Activated CD8-positive, alpha-beta T cell treated with anti-CD3 and anti-CD28 coated beads for 36 hours (primary cell): ENCODE measurements at regions not wholly inside any gene's neighbourhood (a gene's known extent, or its start where the extent isn't known, plus 50 kb on each side); places are given as distances from the start of the nearest gene placed in this dataset.

ENCODE experiments used
- ATAC-seq: fragments of 200-7000 bp; cut with Tn5 transposase; one replicate; pipeline ENCODE4 v1.10.0; 2021; ENCODE audit warnings: mild to moderate bottlenecking, moderate library complexity
- CTCF ChIA-PET: fragments of 350-600 bp; sonication (Branson Sonifier 250); formaldehyde crosslinking; loops from one replicate; lab custom pipeline; 2021; ENCODE audit warnings: antibody characterized with exemption; lab: Charles Lee
- POLR2A ChIA-PET: fragments of 350-600 bp; sonication (Branson Sonifier 250); formaldehyde crosslinking; loops from one replicate; lab custom pipeline; 2021; ENCODE audit warnings: antibody characterized with exemption; lab: Charles Lee
- DNase-seq: peaks from one replicate; pipeline ENCODE4 v3.0.0-alpha.2; 2020
- H3K27ac Mint-ChIP-seq: one replicate; pipeline ENCODE4 v1.8.0; 2021; ENCODE audit warnings: mild to moderate bottlenecking, mixed read lengths
- H3K27me3 Mint-ChIP-seq: one replicate; pipeline ENCODE4 v1.8.0; 2021; ENCODE audit warnings: mixed read lengths
- H3K36me3 Mint-ChIP-seq: one replicate; pipeline ENCODE4 v1.8.0; 2021; ENCODE audit warnings: low read depth, mixed read lengths
- H3K4me1 Mint-ChIP-seq: one replicate; pipeline ENCODE4 v1.8.0; 2021; ENCODE audit warnings: low read depth, mixed read lengths
- H3K4me3 Mint-ChIP-seq: one replicate; pipeline ENCODE4 v1.8.0; 2021; ENCODE audit warnings: mild to moderate bottlenecking, moderate library complexity, mixed read lengths
- H3K9me3 Mint-ChIP-seq: one replicate; pipeline ENCODE4 v1.8.0; 2021; ENCODE audit warnings: mixed read lengths
- intact Hi-C: fragments of 100-400 bp; cut with micrococcal nuclease; formaldehyde crosslinking; loops from one replicate; pipeline ENCODE4 v1.10.0; 2022
- TF ChIP-seq, protein P1 (sequence below): fragments of 200-600 bp; IDR thresholded peaks from one replicate; pipeline ENCODE4 v1.8.0; 2022; ENCODE audit warnings: antibody characterized with exemption, mild to moderate bottlenecking

DNA sequence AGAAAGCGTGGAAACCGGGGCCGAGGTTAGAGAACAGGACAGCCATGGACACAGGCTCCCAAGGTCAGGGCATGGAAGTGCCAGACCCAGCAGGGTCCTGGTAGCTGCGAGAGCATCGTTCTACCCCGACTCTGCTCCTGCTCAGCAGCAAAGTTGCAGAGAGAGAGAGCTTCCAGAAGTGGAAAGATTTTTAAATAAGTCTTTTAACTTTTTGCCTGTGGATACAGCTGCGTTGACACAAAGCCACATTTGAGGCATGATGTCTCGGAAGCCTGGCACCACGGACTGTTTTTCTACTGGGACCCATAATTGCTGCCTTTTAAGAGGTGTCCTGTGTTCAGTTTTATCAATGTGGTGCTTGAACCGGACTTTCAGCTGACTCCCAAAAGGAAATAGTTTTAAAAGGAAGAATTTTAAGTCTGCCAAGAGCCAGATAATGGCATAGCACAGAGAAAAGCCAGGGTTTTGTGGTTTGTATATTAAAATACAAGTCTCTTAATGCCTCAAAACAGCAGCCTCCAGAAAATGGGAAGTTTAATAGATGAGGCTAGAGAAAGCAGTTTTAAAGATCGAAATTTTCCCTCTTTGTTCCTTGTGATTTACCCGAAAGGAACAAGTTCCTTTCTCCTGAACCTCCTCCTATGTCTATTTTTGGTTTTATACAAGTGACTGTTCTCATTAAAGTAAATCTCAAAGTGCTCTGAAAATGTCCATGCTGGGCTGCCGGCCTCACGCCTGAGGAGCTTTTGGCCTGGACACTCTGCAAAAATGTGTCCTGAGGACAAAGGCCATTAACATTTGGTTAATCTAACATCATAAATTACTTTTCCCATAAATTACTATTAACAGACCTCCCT lies 91.5 kb downstream of the RIN2 start:
- no peak overlapping the region for H3K27ac Mint-ChIP-seq
- no peak overlapping the region for H3K4me3 Mint-ChIP-seq
- ChIA-PET CTCF (no interaction called here), POLR2A (no interaction called here)
- ATAC-seq (no peak), DNase-seq (no peak)
- H3K4me1 Mint-ChIP-seq: no peaks in the 10 kb centered on the region
- H3K9me3 Mint-ChIP-seq: no peaks in the 10 kb centered on the region
- H3K27me3 Mint-ChIP-seq: peaks cover 11% of the 10 kb centered on the region
- TF ChIP-seq, protein P1, sequence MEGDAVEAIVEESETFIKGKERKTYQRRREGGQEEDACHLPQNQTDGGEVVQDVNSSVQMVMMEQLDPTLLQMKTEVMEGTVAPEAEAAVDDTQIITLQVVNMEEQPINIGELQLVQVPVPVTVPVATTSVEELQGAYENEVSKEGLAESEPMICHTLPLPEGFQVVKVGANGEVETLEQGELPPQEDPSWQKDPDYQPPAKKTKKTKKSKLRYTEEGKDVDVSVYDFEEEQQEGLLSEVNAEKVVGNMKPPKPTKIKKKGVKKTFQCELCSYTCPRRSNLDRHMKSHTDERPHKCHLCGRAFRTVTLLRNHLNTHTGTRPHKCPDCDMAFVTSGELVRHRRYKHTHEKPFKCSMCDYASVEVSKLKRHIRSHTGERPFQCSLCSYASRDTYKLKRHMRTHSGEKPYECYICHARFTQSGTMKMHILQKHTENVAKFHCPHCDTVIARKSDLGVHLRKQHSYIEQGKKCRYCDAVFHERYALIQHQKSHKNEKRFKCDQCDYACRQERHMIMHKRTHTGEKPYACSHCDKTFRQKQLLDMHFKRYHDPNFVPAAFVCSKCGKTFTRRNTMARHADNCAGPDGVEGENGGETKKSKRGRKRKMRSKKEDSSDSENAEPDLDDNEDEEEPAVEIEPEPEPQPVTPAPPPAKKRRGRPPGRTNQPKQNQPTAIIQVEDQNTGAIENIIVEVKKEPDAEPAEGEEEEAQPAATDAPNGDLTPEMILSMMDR: no peak
- no peaks in the 10 kb centered on the region for H3K36me3 Mint-ChIP-seq
- intact Hi-C loops: no loop called here

DNA sequence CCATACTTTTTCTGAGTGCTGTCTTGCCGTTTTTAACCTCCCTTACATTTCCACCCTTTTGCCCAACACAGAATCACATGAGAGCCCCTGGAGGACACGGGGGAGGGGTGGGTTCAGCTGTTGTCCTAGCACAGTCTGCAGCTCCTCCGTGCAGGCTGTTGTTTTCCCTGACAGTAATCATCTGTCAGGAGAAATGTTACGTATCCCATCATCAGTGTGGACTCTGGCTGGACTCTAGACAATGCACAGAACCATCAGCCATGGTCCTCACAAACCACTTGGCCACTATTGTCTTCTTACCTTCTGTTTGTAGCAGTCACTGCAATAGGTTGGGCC lies 92.1 kb downstream of the RIN2 start:
- Mint-ChIP-seq H3K36me3 (no peaks in the 10 kb centered on the region), H3K4me3 (no peak overlapping the region), H3K27ac (no peak overlapping the region), H3K27me3 (peaks cover 11% of the 10 kb centered on the region), H3K9me3 (no peaks in the 10 kb centered on the region), H3K4me1 (no peaks in the 10 kb centered on the region)
- TF ChIP-seq, protein P1: no peak
- no peak for ATAC-seq
- intact Hi-C loops: no loop called here
- ChIA-PET POLR2A (no interaction called here), CTCF (interaction anchor here (1.5 kb wide), 1 partner anchor 22 kb away, joined by 3 read pairs; no protein-coding TSS in a partner anchor)
- no peak for DNase-seq

DNA sequence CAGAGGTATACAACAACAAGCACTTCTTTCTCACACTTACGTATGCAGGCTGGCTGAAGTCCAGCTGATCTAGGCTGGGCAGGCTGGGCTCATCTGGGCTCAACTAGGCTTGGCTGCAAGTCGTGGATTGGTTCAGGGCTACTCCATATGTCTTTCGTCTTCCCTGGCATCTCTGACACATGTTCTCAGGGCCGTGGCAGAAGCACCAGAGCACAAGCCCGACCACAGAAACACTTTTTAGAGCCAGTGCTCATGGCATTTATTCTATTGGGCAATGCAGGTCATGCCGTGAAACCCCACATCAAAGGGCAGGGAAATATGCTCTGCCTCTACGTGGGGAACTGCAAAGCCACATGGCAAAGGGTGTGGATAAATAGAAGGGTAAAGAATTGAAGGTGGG lies 93.8 kb downstream of the RIN2 start:
- no peak overlapping the region for H3K27ac Mint-ChIP-seq
- H3K4me1 Mint-ChIP-seq: no peaks in the 10 kb centered on the region
- POLR2A ChIA-PET: no interaction called here
- peaks cover 5% of the 10 kb centered on the region for H3K27me3 Mint-ChIP-seq
- H3K4me3 Mint-ChIP-seq: no peak overlapping the region
- no peaks in the 10 kb centered on the region for H3K9me3 Mint-ChIP-seq
- no peak for DNase-seq
- H3K36me3 Mint-ChIP-seq: no peaks in the 10 kb centered on the region
- intact Hi-C loops: no loop called here
- TF ChIP-seq, protein P1: no peak
- no peak for ATAC-seq
- CTCF ChIA-PET: no interaction called here

- intact Hi-C loops: no loop called here
- ChIA-PET POLR2A (no interaction called here), CTCF (no interaction called here)
- DNase-seq (no peak), ATAC-seq (no peak)
- Mint-ChIP-seq H3K27me3 (peaks cover 6% of the 10 kb centered on the region), H3K36me3 (no peaks in the 10 kb centered on the region), H3K4me3 (no peak overlapping the region), H3K9me3 (no peaks in the 10 kb centered on the region), H3K27ac (no peak overlapping the region), H3K4me1 (no peaks in the 10 kb centered on the region)
- TF ChIP-seq, protein P1: no peak
Observed at GRCh38 chr20:19855416-19855815, 97.4 kb downstream of the RIN2 start.

DNA sequence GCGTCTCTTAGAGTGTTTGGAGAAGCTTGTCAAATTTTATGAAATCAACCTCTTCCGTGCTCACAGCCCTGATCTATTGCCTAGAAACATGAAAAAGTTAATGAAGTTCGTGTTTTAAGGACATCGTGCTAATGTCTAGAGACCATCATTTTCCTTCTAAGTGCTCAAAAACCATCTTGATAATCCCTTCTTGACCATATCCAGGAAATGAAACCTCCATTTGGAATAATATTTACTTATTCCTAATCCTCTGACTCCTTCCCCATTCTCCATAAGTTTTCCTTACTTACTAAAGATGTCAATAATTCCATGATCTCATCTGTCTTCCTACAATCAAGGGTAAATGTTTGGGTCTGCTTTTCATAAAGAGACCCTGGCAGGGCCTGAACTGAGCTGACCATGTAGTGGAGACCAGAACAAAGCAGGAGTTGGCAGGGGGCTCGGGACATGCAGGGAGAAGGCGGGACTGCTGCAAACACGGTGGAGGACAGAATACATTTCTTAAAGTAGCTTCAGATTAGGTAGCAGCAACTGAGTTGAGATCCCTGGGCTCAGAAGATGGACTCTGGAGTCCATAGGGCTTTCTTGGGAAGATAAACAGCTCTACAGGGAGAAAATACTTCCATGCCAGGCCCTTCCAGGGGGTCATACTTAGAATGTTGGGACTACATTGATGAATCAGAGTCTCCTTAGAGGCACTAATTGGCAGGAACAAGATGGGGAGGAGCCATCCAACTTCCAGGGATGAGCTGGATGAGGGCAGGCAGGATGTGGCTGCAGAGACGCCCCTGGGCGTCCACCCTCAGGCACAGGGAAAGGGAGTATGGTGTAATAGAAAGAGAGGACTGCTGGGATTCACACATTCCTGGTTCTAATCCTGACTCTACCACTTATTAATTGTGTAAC lies 100.7 kb downstream of the RIN2 start:
- CTCF ChIA-PET: no interaction called here

More for the DNA sequence above, 100.7 kb downstream of the RIN2 start:
- peaks cover 8% of the 10 kb centered on the region for H3K27me3 Mint-ChIP-seq
- no peak overlapping the region for H3K4me3 Mint-ChIP-seq
- POLR2A ChIA-PET: no interaction called here
- H3K27ac Mint-ChIP-seq: no peak overlapping the region
- TF ChIP-seq, protein P1: no peak
- no peaks in the 10 kb centered on the region for H3K4me1 Mint-ChIP-seq
- ATAC-seq (no peak), DNase-seq (no peak)
- H3K36me3 Mint-ChIP-seq: no peaks in the 10 kb centered on the region
- no peaks in the 10 kb centered on the region for H3K9me3 Mint-ChIP-seq
- intact Hi-C loops: no loop called here
